ENCODE measurements at regions not wholly inside any gene's neighbourhood (a gene's known extent, or its start where the extent isn't known, plus 50 kb on each side); places are given as distances from the start of the nearest gene placed in this dataset.

GRCh38 chr3:182252802-182253201 lies 540.5 kb upstream of the ATP11B start:
- Histone ChIP-seq H3K56ac (ENCODE audit: extremely low read depth, insufficient read depth, low read length) (no peak overlapping the region), H2AK9ac (replicated peaks; ENCODE audit: low read depth, low read length, poor library complexity) (no peak overlapping the region), H3K4me1 (ENCODE audit: control insufficient read depth, insufficient read depth, low read length) (no peaks in the 10 kb centered on the region), H4K91ac (ENCODE audit: insufficient read depth, low read depth, low read length) (no peak overlapping the region), H4K20me1 (ENCODE audit: insufficient read depth, low read length) (no peaks in the 10 kb centered on the region), H3K36me3 (ENCODE audit: control insufficient read depth, insufficient read depth, low read length) (no peaks in the 10 kb centered on the region), H2BK5ac (ENCODE audit: low read depth, low read length, poor library complexity, severe bottlenecking) (no peak overlapping the region), H3K9me1 (ENCODE audit: insufficient read depth, low read length) (no peaks in the 10 kb centered on the region), H2AFZ (replicated peaks; ENCODE audit: low read length, poor library complexity) (no peak overlapping the region), H4K5ac (ENCODE audit: low read depth, low read length) (no peak overlapping the region), H3K27ac (ENCODE audit: insufficient read depth, low read length) (no peak overlapping the region), H3K18ac (ENCODE audit: low read depth, low read length) (no peak overlapping the region), H3K9me3 (ENCODE audit: control insufficient read depth, insufficient read depth, low read length) (peaks cover 4% of the 10 kb centered on the region), H2AK5ac (ENCODE audit: low read depth, low read length) (no peak overlapping the region), H3K23ac (ENCODE audit: low read depth, low read length) (no peak overlapping the region), H3K4ac (ENCODE audit: low read depth, low read length) (no peak overlapping the region), H3K79me1 (ENCODE audit: low read depth in 1 of 2, low read length in 2 of 2) (no peaks in the 10 kb centered on the region), H3K9ac (ENCODE audit: low read depth, low read length) (no peak overlapping the region), H3K4me3 (ENCODE audit: insufficient read depth, low read depth, low read length) (no peak overlapping the region), H3K14ac (replicated peaks; ENCODE audit: low read depth, low read length) (no peak overlapping the region), H4K8ac (ENCODE audit: low read depth in 2 of 2, low read length in 2 of 2) (no peak overlapping the region), H2BK120ac (ENCODE audit: low read depth, low read length) (no peak overlapping the region), H2BK15ac (ENCODE audit: low read depth, low read length) (no peak overlapping the region), H2BK20ac (ENCODE audit: low read depth, low read length) (no peak overlapping the region), H3K4me2 (ENCODE audit: low read depth, low read length) (no peak overlapping the region), H3K27me3 (ENCODE audit: control insufficient read depth, insufficient read depth, low read length) (no peaks in the 10 kb centered on the region)
- no peak for ATAC-seq (ENCODE audit: low read depth)
- BruUV-seq (replicated peaks), result no TSS peak
- ChIA-PET CTCF (interaction anchor here (0.8 kb wide), 1 partner anchor 13 kb away, joined by 7 read pairs; no protein-coding TSS in a partner anchor), POLR2A (ENCODE audit: unreplicated experiment) (no interaction called here)
- intact Hi-C loops (cut with micrococcal nuclease), result no loop called here
- no peak for DNase-seq
- TF ChIP-seq CTCF (conservative IDR thresholded peaks at IDR 0.05; ENCODE audit: low read depth, low read length) (no peak), FOS (IDR thresholded peaks at IDR 0.05; ENCODE audit: low read depth, low read length) (no peak), BHLHE40 (IDR thresholded peaks at IDR 0.05; ENCODE audit: low read depth, low read length) (no peak), RAD21 (IDR thresholded peaks at IDR 0.05; ENCODE audit: low read length) (no peak), RFX5 (IDR thresholded peaks at IDR 0.05; ENCODE audit: low read depth, low read length) (no peak), MXI1 (IDR thresholded peaks at IDR 0.05; ENCODE audit: borderline replicate concordance, low read depth, low read length) (no peak), NFE2L2 (IDR thresholded peaks at IDR 0.05; ENCODE audit: low read depth, low read length) (no peak), CHD1 (IDR thresholded peaks at IDR 0.05; ENCODE audit: low read depth, low read length) (no peak), SMC3 (IDR thresholded peaks at IDR 0.05; ENCODE audit: low read depth, low read length) (no peak), ELK1 (IDR thresholded peaks at IDR 0.05; ENCODE audit: borderline replicate concordance, low read depth, low read length) (no peak), POLR2A (IDR thresholded peaks at IDR 0.05; ENCODE audit: low read depth, low read length) (no peak), RCOR1 (IDR thresholded peaks at IDR 0.05; ENCODE audit: insufficient replicate concordance, low read length) (no peak), CEBPB (IDR thresholded peaks at IDR 0.05; ENCODE audit: low read depth, low read length) (no peak), MAZ (IDR thresholded peaks at IDR 0.05; ENCODE audit: borderline replicate concordance, low read depth, low read length) (no peak), MAFK (IDR thresholded peaks at IDR 0.05; ENCODE audit: low read depth, low read length) (no peak), USF2 (IDR thresholded peaks at IDR 0.05; ENCODE audit: low read depth, low read length) (no peak)
- in situ Hi-C loops (cut with MboI; ENCODE audit: low sequenced_read_pairs), result no loop called here
- no CpG with 5 or more reads among the region's 5 CpGs for WGBS, 2 experiments (ENCODE audit: extremely low coverage in 2 of 2, insufficient read length in 1 of 2)
- dilution Hi-C loops (cut with HindIII; ENCODE audit: low sequenced_read_pairs, unreplicated experiment), result no loop called here
